Aorta (tissue), 5 donors: ENCODE measurements at regions not wholly inside any gene's neighbourhood (a gene's known extent, or its start where the extent isn't known, plus 50 kb on each side); places are given as distances from the start of the nearest gene placed in this dataset.
A peak's percentile ranks its signal among the peaks of the same experiment; 100 is the strongest.

Experiments used
- ATAC-seq: fragments of 200-7000 bp; cut with Tn5 transposase; one replicate; pipeline ENCODE4 v1.9.1; 2022; ENCODE audit warnings: moderate library complexity; ENCODE audit not compliant: low FRiP score
- DNase-seq, 2 donors: peaks; one replicate each; pipeline ENCODE4 v3.0.0-alpha.2; 2020
- H3K27ac ChIP-seq, 2 donors: one replicate each; pipeline ENCODE4 v1.5.1; 2013; ENCODE audit warnings: low read length in 2 of 2, mild to moderate bottlenecking in 2 of 2, moderate library complexity in 2 of 2, control low read depth in 1 of 2, inconsistent platforms in 1 of 2, low read depth in 1 of 2
- H3K27me3 ChIP-seq, 2 donors: one replicate each; pipeline ENCODE4 v1.6.1; 2013; ENCODE audit warnings: control low read depth in 1 of 2, low read length in 1 of 2, mild to moderate bottlenecking in 1 of 2, moderate library complexity in 1 of 2; ENCODE audit not compliant: insufficient read depth in 2 of 2, control insufficient read depth in 1 of 2
- H3K36me3 ChIP-seq, 2 donors: one replicate each; pipeline ENCODE4 v1.6.1; 2013; ENCODE audit warnings: control low read depth in 1 of 2, low read length in 1 of 2, mild to moderate bottlenecking in 1 of 2; ENCODE audit not compliant: insufficient read depth in 2 of 2, control insufficient read depth in 1 of 2
- H3K4me1 ChIP-seq, 2 donors: one replicate each; pipeline ENCODE4 v1.6.1; 2013; ENCODE audit warnings: low read length in 2 of 2, control low read depth in 1 of 2, mild to moderate bottlenecking in 1 of 2, moderate library complexity in 1 of 2; ENCODE audit not compliant: insufficient read depth in 2 of 2, control insufficient read depth in 1 of 2
- H3K4me3 ChIP-seq, 2 donors: one replicate each; pipeline ENCODE4 v1.5.1; 2013; ENCODE audit warnings: low read length in 2 of 2, control low read depth in 1 of 2, mild to moderate bottlenecking in 1 of 2
- H3K9me3 ChIP-seq: one replicate; pipeline ENCODE4 v1.6.1; 2013; ENCODE audit warnings: mild to moderate bottlenecking, low read length; ENCODE audit not compliant: control insufficient read depth
- WGBS, 2 donors: extraction: QIAGEN DNeasy Blood & Tissue Kit; methylation state at CpG; one replicate each; pipeline ENCODE4 v1.1.7; 2013; 5-methylcytosine and 5-hydroxymethylcytosine counted together
- intact Hi-C, 2 donors: fragments of 100-400 bp; cut with DNase I; formaldehyde crosslinking; loops; one replicate each; pipeline versions ENCODE4 v1.14.2 to v1.15.0; 2022
- donor health status: healthy with polysubstance abuse.
- donor health status: Bipolar disorder and iron deficiency.
- donor health status: DM: no; HTN: no; CAD: no.
- donor health status: DM: no; HTN: no; CAD: no.
- donor health status: DM: yes; HTN: yes; CAD: no.

DNA sequence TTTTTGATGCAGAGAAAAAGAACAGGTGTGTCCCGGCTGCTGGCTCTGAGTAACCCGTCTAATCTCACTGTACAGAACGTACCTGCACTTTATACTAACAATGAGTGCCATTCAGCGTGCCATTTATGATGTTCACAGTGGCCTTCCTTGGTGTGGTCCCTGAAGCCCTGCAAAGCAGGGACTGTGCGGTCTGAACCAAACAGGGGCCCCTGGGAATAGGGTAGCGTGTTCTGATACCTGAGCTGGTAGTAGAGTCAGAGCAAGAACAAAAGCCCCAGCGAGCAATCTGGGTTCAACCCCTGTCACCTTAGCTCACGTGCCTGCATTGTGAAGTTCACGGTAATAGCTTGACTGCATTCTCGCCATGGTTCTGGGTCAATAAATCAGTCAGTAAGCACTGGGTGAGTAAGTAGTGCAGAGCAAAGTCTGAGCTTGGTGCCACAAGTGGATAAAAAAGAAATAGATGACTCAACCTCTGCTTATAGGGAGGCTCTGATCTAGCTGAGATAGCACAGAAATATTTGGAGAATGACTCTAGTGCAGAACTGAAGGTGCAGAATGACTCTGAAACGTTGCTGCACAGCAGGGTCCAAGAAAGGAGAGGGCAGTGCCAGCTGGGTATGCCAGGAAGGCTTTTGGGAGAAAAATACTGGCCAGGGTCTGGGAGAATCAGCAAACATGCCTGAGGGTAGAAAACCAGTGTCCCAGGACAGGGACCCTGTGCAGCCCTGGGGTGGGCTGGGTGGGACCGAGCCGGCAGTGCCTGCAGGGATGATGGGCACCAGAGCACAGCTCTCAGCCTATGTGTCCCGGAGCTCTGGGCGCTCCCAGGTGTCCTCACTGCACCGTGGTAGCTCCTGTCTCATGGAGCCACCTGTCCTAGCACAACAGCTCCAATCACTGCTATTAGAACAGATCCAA is 125.9 kb downstream of the RHOU start:
- ATAC-seq (peak; percentile 63), DNase-seq (no peak)
- intact Hi-C loops = loop anchor here in 1 of 2 donors (2.0 kb wide), 2 partner anchors 22 to 42 kb away; no protein-coding TSS in a partner anchor
- Histone ChIP-seq H3K9me3 (no peaks in the 10 kb centered on the region), H3K4me1 (peaks cover 0 to 1% of the 10 kb centered on the region in 2 donors), H3K27ac (no peak overlapping the region), H3K36me3 (no peaks in the 10 kb centered on the region), H3K27me3 (no peaks in the 10 kb centered on the region), H3K4me3 (no peak overlapping the region)
- WGBS, 2 donors = 54% methylated on average over 16 of the region's 16 CpGs

DNA sequence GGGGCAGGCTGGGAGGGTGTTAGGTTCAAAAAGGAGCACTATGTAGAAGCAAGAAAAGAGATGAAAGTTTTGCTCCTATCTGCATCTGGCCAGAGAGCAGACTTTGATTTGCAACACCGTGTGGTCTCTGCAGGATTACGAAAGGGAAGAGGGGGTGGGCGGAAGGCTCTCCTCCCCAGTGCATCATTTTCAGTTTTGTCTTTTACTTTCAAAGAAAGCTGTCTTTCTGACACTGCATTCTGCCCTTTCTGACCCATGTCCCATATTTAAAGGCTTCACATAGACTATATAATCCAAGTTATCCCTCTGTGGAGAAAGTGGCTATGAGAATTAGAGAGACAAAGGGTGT is 126.5 kb downstream of the RHOU start:
- no peaks in the 10 kb centered on the region for H3K9me3 ChIP-seq
- DNase-seq (no peak), ATAC-seq (no peak)
- no peak overlapping the region for H3K4me3 ChIP-seq
- H3K36me3 ChIP-seq = no peaks in the 10 kb centered on the region
- H3K27me3 ChIP-seq = no peaks in the 10 kb centered on the region
- WGBS, 2 donors = 71 to 75% methylated on average over 3 of the region's 3 CpGs
- intact Hi-C loops = loop anchor here in 1 of 2 donors (2.0 kb wide), 2 partner anchors 23 to 41 kb away; no protein-coding TSS in a partner anchor
- peaks cover 0 to 1% of the 10 kb centered on the region in 2 donors for H3K4me1 ChIP-seq
- H3K27ac ChIP-seq = no peak overlapping the region

GRCh38 chr1:228862542-228863505 is 127.5 kb downstream of the RHOU start:
- no peak for DNase-seq
- WGBS, 2 donors = 59 to 63% methylated on average over 13 of the region's 13 CpGs
- Histone ChIP-seq H3K4me3 (no peak overlapping the region), H3K27me3 (no peaks in the 10 kb centered on the region), H3K27ac (no peak overlapping the region), H3K9me3 (no peaks in the 10 kb centered on the region), H3K4me1 (peaks cover 0 to 1% of the 10 kb centered on the region in 2 donors), H3K36me3 (no peaks in the 10 kb centered on the region)
- intact Hi-C loops = no loop called here
- no peak for ATAC-seq

GRCh38 chr1:228863776-228864175 is 128.5 kb downstream of the RHOU start:
- Histone ChIP-seq H3K9me3 (no peaks in the 10 kb centered on the region), H3K4me3 (no peak overlapping the region), H3K27me3 (no peaks in the 10 kb centered on the region), H3K36me3 (no peaks in the 10 kb centered on the region), H3K4me1 (peaks cover 0 to 1% of the 10 kb centered on the region in 2 donors), H3K27ac (no peak overlapping the region)
- ATAC-seq (no peak), DNase-seq (no peak)
- 98% methylated on average over 7 of the region's 7 CpGs for WGBS, 2 donors
- intact Hi-C loops = no loop called here

- Histone ChIP-seq H3K27ac (no peak overlapping the region), H3K9me3 (no peaks in the 10 kb centered on the region), H3K4me1 (no peaks in the 10 kb centered on the region), H3K36me3 (no peaks in the 10 kb centered on the region), H3K4me3 (no peak overlapping the region), H3K27me3 (no peaks in the 10 kb centered on the region)
- DNase-seq (no peak), ATAC-seq (no peak)
- 90 to 97% methylated on average over 7 of the region's 7 CpGs for WGBS, 2 donors
- intact Hi-C loops = no loop called here
Observed at GRCh38 chr1:228865627-228866330, 130.5 kb downstream of the RHOU start.

DNA sequence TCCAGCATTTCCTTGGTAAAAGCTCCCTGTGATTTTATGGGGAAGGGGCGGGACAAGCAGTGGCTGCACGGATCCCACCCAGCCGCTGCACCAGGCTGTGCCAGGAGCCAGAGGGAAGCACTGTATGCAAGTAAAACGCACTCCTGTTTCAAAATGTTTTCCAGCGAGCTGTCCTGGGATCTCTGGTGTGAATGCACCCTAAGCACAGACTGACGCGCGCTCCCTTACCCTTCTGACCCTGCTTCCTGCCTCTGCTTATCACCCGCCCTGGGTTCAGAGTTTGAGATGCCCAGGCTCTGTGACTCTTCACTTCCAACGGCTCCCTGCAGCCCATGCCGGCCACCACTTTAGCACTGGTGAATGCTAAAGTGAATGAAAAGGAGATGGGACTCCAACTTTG is 131.2 kb downstream of the RHOU start:
- ATAC-seq = no peak
- intact Hi-C loops = no loop called here
- H3K4me3 ChIP-seq = no peak overlapping the region

GRCh38 chr1:228867108-228867950 is 132.1 kb downstream of the RHOU start:
- Histone ChIP-seq H3K27ac (no peak overlapping the region), H3K9me3 (no peaks in the 10 kb centered on the region), H3K27me3 (no peaks in the 10 kb centered on the region), H3K4me3 (no peak overlapping the region), H3K4me1 (no peaks in the 10 kb centered on the region), H3K36me3 (no peaks in the 10 kb centered on the region)
- DNase-seq = no peak
- ATAC-seq = no peak
- intact Hi-C loops = no loop called here
- WGBS, 2 donors = 93% methylated on average over 7 of the region's 7 CpGs

More for the DNA sequence above, 131.2 kb downstream of the RHOU start:
- Histone ChIP-seq H3K9me3 (no peaks in the 10 kb centered on the region), H3K36me3 (no peaks in the 10 kb centered on the region), H3K27ac (no peak overlapping the region), H3K27me3 (no peaks in the 10 kb centered on the region), H3K4me1 (no peaks in the 10 kb centered on the region)
- DNase-seq = no peak
- WGBS, 2 donors = 86 to 90% methylated on average over 11 of the region's 11 CpGs
